ENCODE measurements at regions not wholly inside any gene's neighbourhood (a gene's known extent, or its start where the extent isn't known, plus 50 kb on each side); places are given as distances from the start of the nearest gene placed in this dataset.

GRCh38 chr15:91514147-91514546, 339.4 kb upstream of the SLCO3A1 start:
- H3K9ac ChIP-seq (ENCODE audit: low read depth in 1 of 2, low read length in 2 of 2), result no peak overlapping the region
- no peak overlapping the region for H3K4me3 ChIP-seq (ENCODE audit: low read length in 2 of 2)
- H3K36me3 ChIP-seq (ENCODE audit: control insufficient read depth in 2 of 2, insufficient read depth in 2 of 2, low read length in 2 of 2), result no peaks in the 10 kb centered on the region
- no peaks in the 10 kb centered on the region for H3K9me3 ChIP-seq (ENCODE audit: control insufficient read depth in 2 of 2, low read length in 2 of 2)
- no peak overlapping the region for H3K27ac ChIP-seq (ENCODE audit: low read depth in 2 of 2, low read length in 2 of 2)
- H3K27me3 ChIP-seq (ENCODE audit: control insufficient read depth in 2 of 2, insufficient read depth in 2 of 2, low read length in 2 of 2), result no peaks in the 10 kb centered on the region
- peaks cover 2 to 6% of the 10 kb centered on the region in 2 donors for H3K4me1 ChIP-seq (ENCODE audit: control insufficient read depth in 2 of 2, insufficient read depth in 2 of 2, low read length in 2 of 2)

- peaks cover 2 to 6% of the 10 kb centered on the region in 2 donors for H3K4me1 ChIP-seq (ENCODE audit: control insufficient read depth in 2 of 2, insufficient read depth in 2 of 2, low read length in 2 of 2)
- H3K36me3 ChIP-seq (ENCODE audit: control insufficient read depth in 2 of 2, insufficient read depth in 2 of 2, low read length in 2 of 2), result no peaks in the 10 kb centered on the region
- H3K27me3 ChIP-seq (ENCODE audit: control insufficient read depth in 2 of 2, insufficient read depth in 2 of 2, low read length in 2 of 2), result no peaks in the 10 kb centered on the region
- no peaks in the 10 kb centered on the region for H3K9me3 ChIP-seq (ENCODE audit: control insufficient read depth in 2 of 2, low read length in 2 of 2)
- H3K27ac ChIP-seq (ENCODE audit: low read depth in 2 of 2, low read length in 2 of 2), result no peak overlapping the region
- H3K4me3 ChIP-seq (ENCODE audit: low read length in 2 of 2), result no peak overlapping the region
- H3K9ac ChIP-seq (ENCODE audit: low read depth in 1 of 2, low read length in 2 of 2), result no peak overlapping the region
Measured at GRCh38 chr15:91515188-91515754, 338.2 kb upstream of the SLCO3A1 start.

GRCh38 chr15:91516866-91517265, 336.6 kb upstream of the SLCO3A1 start:
- Histone ChIP-seq H3K27ac (ENCODE audit: low read depth in 2 of 2, low read length in 2 of 2) (no peak overlapping the region), H3K4me1 (ENCODE audit: control insufficient read depth in 2 of 2, insufficient read depth in 2 of 2, low read length in 2 of 2) (peaks cover 2 to 6% of the 10 kb centered on the region in 2 donors), H3K9ac (ENCODE audit: low read depth in 1 of 2, low read length in 2 of 2) (no peak overlapping the region), H3K4me3 (ENCODE audit: low read length in 2 of 2) (no peak overlapping the region), H3K36me3 (ENCODE audit: control insufficient read depth in 2 of 2, insufficient read depth in 2 of 2, low read length in 2 of 2) (no peaks in the 10 kb centered on the region), H3K27me3 (ENCODE audit: control insufficient read depth in 2 of 2, insufficient read depth in 2 of 2, low read length in 2 of 2) (no peaks in the 10 kb centered on the region), H3K9me3 (ENCODE audit: control insufficient read depth in 2 of 2, low read length in 2 of 2) (no peaks in the 10 kb centered on the region)

- peaks cover 2 to 6% of the 10 kb centered on the region in 2 donors for H3K4me1 ChIP-seq (ENCODE audit: control insufficient read depth in 2 of 2, insufficient read depth in 2 of 2, low read length in 2 of 2)
- H3K27me3 ChIP-seq (ENCODE audit: control insufficient read depth in 2 of 2, insufficient read depth in 2 of 2, low read length in 2 of 2), result no peaks in the 10 kb centered on the region
- H3K4me3 ChIP-seq (ENCODE audit: low read length in 2 of 2), result no peak overlapping the region
- no peak overlapping the region for H3K27ac ChIP-seq (ENCODE audit: low read depth in 2 of 2, low read length in 2 of 2)
- H3K9me3 ChIP-seq (ENCODE audit: control insufficient read depth in 2 of 2, low read length in 2 of 2), result no peaks in the 10 kb centered on the region
- no peak overlapping the region for H3K9ac ChIP-seq (ENCODE audit: low read depth in 1 of 2, low read length in 2 of 2)
- H3K36me3 ChIP-seq (ENCODE audit: control insufficient read depth in 2 of 2, insufficient read depth in 2 of 2, low read length in 2 of 2), result no peaks in the 10 kb centered on the region
Measured at GRCh38 chr15:91517491-91518200, 335.9 kb upstream of the SLCO3A1 start.

GRCh38 chr15:91520850-91521249, 332.7 kb upstream of the SLCO3A1 start:
- H3K36me3 ChIP-seq (ENCODE audit: control insufficient read depth in 2 of 2, insufficient read depth in 2 of 2, low read length in 2 of 2), result no peaks in the 10 kb centered on the region
- H3K9ac ChIP-seq (ENCODE audit: low read depth in 1 of 2, low read length in 2 of 2), result no peak overlapping the region
- H3K27ac ChIP-seq (ENCODE audit: low read depth in 2 of 2, low read length in 2 of 2), result no peak overlapping the region
- peaks cover 2 to 6% of the 10 kb centered on the region in 2 donors for H3K4me1 ChIP-seq (ENCODE audit: control insufficient read depth in 2 of 2, insufficient read depth in 2 of 2, low read length in 2 of 2)
- H3K4me3 ChIP-seq (ENCODE audit: low read length in 2 of 2), result no peak overlapping the region
- H3K27me3 ChIP-seq (ENCODE audit: control insufficient read depth in 2 of 2, insufficient read depth in 2 of 2, low read length in 2 of 2), result no peaks in the 10 kb centered on the region
- no peaks in the 10 kb centered on the region for H3K9me3 ChIP-seq (ENCODE audit: control insufficient read depth in 2 of 2, low read length in 2 of 2)

GRCh38 chr15:91521548-91521947, 332.0 kb upstream of the SLCO3A1 start:
- H3K4me3 ChIP-seq (ENCODE audit: low read length in 2 of 2), result no peak overlapping the region
- H3K4me1 ChIP-seq (ENCODE audit: control insufficient read depth in 2 of 2, insufficient read depth in 2 of 2, low read length in 2 of 2), result peaks cover 2 to 6% of the 10 kb centered on the region in 2 donors
- H3K9me3 ChIP-seq (ENCODE audit: control insufficient read depth in 2 of 2, low read length in 2 of 2), result no peaks in the 10 kb centered on the region
- H3K27me3 ChIP-seq (ENCODE audit: control insufficient read depth in 2 of 2, insufficient read depth in 2 of 2, low read length in 2 of 2), result no peaks in the 10 kb centered on the region
- no peaks in the 10 kb centered on the region for H3K36me3 ChIP-seq (ENCODE audit: control insufficient read depth in 2 of 2, insufficient read depth in 2 of 2, low read length in 2 of 2)
- H3K27ac ChIP-seq (ENCODE audit: low read depth in 2 of 2, low read length in 2 of 2), result no peak overlapping the region
- no peak overlapping the region for H3K9ac ChIP-seq (ENCODE audit: low read depth in 1 of 2, low read length in 2 of 2)

- H3K9ac ChIP-seq (ENCODE audit: low read depth in 1 of 2, low read length in 2 of 2), result no peak overlapping the region
Measured at GRCh38 chr15:91521996-91522395, 331.5 kb upstream of the SLCO3A1 start.

GRCh38 chr15:91522605-91523332, 330.7 kb upstream of the SLCO3A1 start:
- H3K27me3 ChIP-seq (ENCODE audit: control insufficient read depth in 2 of 2, insufficient read depth in 2 of 2, low read length in 2 of 2), result no peaks in the 10 kb centered on the region
- no peaks in the 10 kb centered on the region for H3K9me3 ChIP-seq (ENCODE audit: control insufficient read depth in 2 of 2, low read length in 2 of 2)
- H3K9ac ChIP-seq (ENCODE audit: low read depth in 1 of 2, low read length in 2 of 2), result no peak overlapping the region
- H3K27ac ChIP-seq (ENCODE audit: low read depth in 2 of 2, low read length in 2 of 2), result no peak overlapping the region
- H3K4me1 ChIP-seq (ENCODE audit: control insufficient read depth in 2 of 2, insufficient read depth in 2 of 2, low read length in 2 of 2), result no peaks in the 10 kb centered on the region
- H3K36me3 ChIP-seq (ENCODE audit: control insufficient read depth in 2 of 2, insufficient read depth in 2 of 2, low read length in 2 of 2), result no peaks in the 10 kb centered on the region
- no peak overlapping the region for H3K4me3 ChIP-seq (ENCODE audit: low read length in 2 of 2)

More at GRCh38 chr15:91521996-91522395, 331.5 kb upstream of the SLCO3A1 start:
- Histone ChIP-seq H3K4me3 (ENCODE audit: low read length in 2 of 2) (no peak overlapping the region), H3K27me3 (ENCODE audit: control insufficient read depth in 2 of 2, insufficient read depth in 2 of 2, low read length in 2 of 2) (no peaks in the 10 kb centered on the region), H3K36me3 (ENCODE audit: control insufficient read depth in 2 of 2, insufficient read depth in 2 of 2, low read length in 2 of 2) (no peaks in the 10 kb centered on the region), H3K9me3 (ENCODE audit: control insufficient read depth in 2 of 2, low read length in 2 of 2) (no peaks in the 10 kb centered on the region), H3K4me1 (ENCODE audit: control insufficient read depth in 2 of 2, insufficient read depth in 2 of 2, low read length in 2 of 2) (peaks cover 2 to 4% of the 10 kb centered on the region in 2 donors), H3K27ac (ENCODE audit: low read depth in 2 of 2, low read length in 2 of 2) (no peak overlapping the region)

- Histone ChIP-seq H3K9me3 (ENCODE audit: control insufficient read depth in 2 of 2, low read length in 2 of 2) (no peaks in the 10 kb centered on the region), H3K36me3 (ENCODE audit: control insufficient read depth in 2 of 2, insufficient read depth in 2 of 2, low read length in 2 of 2) (no peaks in the 10 kb centered on the region), H3K9ac (ENCODE audit: low read depth in 1 of 2, low read length in 2 of 2) (no peak overlapping the region), H3K27ac (ENCODE audit: low read depth in 2 of 2, low read length in 2 of 2) (no peak overlapping the region), H3K27me3 (ENCODE audit: control insufficient read depth in 2 of 2, insufficient read depth in 2 of 2, low read length in 2 of 2) (no peaks in the 10 kb centered on the region), H3K4me3 (ENCODE audit: low read length in 2 of 2) (no peak overlapping the region), H3K4me1 (ENCODE audit: control insufficient read depth in 2 of 2, insufficient read depth in 2 of 2, low read length in 2 of 2) (no peaks in the 10 kb centered on the region)
Measured at GRCh38 chr15:91523596-91523995, 329.9 kb upstream of the SLCO3A1 start.

- no peaks in the 10 kb centered on the region for H3K36me3 ChIP-seq (ENCODE audit: control insufficient read depth in 2 of 2, insufficient read depth in 2 of 2, low read length in 2 of 2)
- no peak overlapping the region for H3K9ac ChIP-seq (ENCODE audit: low read depth in 1 of 2, low read length in 2 of 2)
- no peaks in the 10 kb centered on the region for H3K4me1 ChIP-seq (ENCODE audit: control insufficient read depth in 2 of 2, insufficient read depth in 2 of 2, low read length in 2 of 2)
- no peaks in the 10 kb centered on the region for H3K27me3 ChIP-seq (ENCODE audit: control insufficient read depth in 2 of 2, insufficient read depth in 2 of 2, low read length in 2 of 2)
- H3K9me3 ChIP-seq (ENCODE audit: control insufficient read depth in 2 of 2, low read length in 2 of 2), result no peaks in the 10 kb centered on the region
- H3K27ac ChIP-seq (ENCODE audit: low read depth in 2 of 2, low read length in 2 of 2), result no peak overlapping the region
- no peak overlapping the region for H3K4me3 ChIP-seq (ENCODE audit: low read length in 2 of 2)
Measured at GRCh38 chr15:91524534-91524933, 329.0 kb upstream of the SLCO3A1 start.

All from mucosa of rectum (tissue), 2 donors.